ENCODE measurements at regions not wholly inside any gene's neighbourhood (a gene's known extent, or its start where the extent isn't known, plus 50 kb on each side); places are given as distances from the start of the nearest gene placed in this dataset.

DNA sequence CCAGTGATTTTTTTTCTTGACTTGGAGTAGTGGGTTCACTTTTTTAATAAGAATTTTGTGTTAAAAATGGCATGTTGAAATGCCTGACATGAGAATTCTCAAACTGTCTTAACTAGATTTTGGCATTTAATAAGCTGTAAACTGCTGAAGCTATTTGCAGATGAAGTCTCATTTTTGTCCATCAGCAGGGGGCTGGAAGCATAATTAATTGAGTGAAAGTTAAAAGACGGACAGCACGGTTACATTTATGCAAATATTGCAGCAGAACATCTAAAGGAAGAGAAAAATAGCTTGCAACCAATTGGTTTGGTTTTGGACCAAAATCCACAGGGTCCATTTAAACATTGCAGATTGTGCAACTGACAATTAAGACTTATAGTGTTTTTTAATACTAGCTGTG lies 837.3 kb upstream of the KLHL1 start:
- Mint-ChIP-seq H3K9me3 (no peaks in the 10 kb centered on the region), H3K4me1 (peaks cover 4% of the 10 kb centered on the region), H3K4me3 (no peak overlapping the region), H3K27me3 (ENCODE audit: insufficient read depth) (no peaks in the 10 kb centered on the region), H3K27ac (no peak overlapping the region), H3K36me3 (ENCODE audit: low read depth) (no peaks in the 10 kb centered on the region)
- H3K4me1 ChIP-seq (ENCODE audit: control insufficient read depth, insufficient read depth, low read length) = no peaks in the 10 kb centered on the region
- no peak overlapping the region for H3K9ac ChIP-seq (ENCODE audit: extremely low read depth, low read length, poor library complexity, severe bottlenecking)
- H3K9me3 ChIP-seq (ENCODE audit: control insufficient read depth, low read length) = no peaks in the 10 kb centered on the region
- TF ChIP-seq, protein P1, sequence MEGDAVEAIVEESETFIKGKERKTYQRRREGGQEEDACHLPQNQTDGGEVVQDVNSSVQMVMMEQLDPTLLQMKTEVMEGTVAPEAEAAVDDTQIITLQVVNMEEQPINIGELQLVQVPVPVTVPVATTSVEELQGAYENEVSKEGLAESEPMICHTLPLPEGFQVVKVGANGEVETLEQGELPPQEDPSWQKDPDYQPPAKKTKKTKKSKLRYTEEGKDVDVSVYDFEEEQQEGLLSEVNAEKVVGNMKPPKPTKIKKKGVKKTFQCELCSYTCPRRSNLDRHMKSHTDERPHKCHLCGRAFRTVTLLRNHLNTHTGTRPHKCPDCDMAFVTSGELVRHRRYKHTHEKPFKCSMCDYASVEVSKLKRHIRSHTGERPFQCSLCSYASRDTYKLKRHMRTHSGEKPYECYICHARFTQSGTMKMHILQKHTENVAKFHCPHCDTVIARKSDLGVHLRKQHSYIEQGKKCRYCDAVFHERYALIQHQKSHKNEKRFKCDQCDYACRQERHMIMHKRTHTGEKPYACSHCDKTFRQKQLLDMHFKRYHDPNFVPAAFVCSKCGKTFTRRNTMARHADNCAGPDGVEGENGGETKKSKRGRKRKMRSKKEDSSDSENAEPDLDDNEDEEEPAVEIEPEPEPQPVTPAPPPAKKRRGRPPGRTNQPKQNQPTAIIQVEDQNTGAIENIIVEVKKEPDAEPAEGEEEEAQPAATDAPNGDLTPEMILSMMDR (conservative IDR thresholded peaks at IDR 0.05) = no peak
- DNase-seq = no peak
- no peaks in the 10 kb centered on the region for H3K27me3 ChIP-seq (ENCODE audit: control insufficient read depth, insufficient read depth, low read length, poor library complexity, severe bottlenecking)
- H3K27ac ChIP-seq (ENCODE audit: low read depth, low read length) = no peak overlapping the region
- no peaks in the 10 kb centered on the region for H3K36me3 ChIP-seq (ENCODE audit: control insufficient read depth, insufficient read depth, low read length)
- no peak overlapping the region for H3K4me3 ChIP-seq (ENCODE audit: low read length)
- WGBS, 2 experiments (ENCODE audit: insufficient coverage in 1 of 2, insufficient read length in 1 of 2) = 81 to 100% methylated on average over 2 of the region's 2 CpGs

DNA sequence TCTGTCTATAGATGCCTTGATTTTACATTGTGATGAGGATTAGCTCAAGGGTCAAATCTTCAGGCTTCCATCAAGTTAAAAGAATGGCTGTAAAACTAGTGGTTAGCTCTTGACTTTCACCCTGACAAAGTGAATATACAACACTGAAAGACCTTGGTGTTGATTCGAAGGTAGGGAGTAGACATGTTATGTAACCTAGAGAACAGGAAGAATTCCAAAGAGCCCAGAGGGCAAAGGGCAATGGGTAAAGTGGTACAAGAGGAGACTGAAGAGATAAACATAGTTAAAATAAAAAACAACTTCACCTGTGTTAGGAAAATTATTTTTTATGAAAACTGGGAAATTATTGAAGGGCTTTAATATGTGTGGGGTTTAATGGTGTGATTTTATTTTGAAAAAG lies 833.2 kb upstream of the KLHL1 start:
- H3K4me1 ChIP-seq (ENCODE audit: control insufficient read depth, insufficient read depth, low read length) = no peaks in the 10 kb centered on the region
- TF ChIP-seq, protein P1 (conservative IDR thresholded peaks at IDR 0.05) = no peak
- H3K4me1 Mint-ChIP-seq = peaks cover 4% of the 10 kb centered on the region
- DNase-seq = no peak
- no peak overlapping the region for H3K27ac Mint-ChIP-seq
- no peak overlapping the region for H3K9ac ChIP-seq (ENCODE audit: extremely low read depth, low read length, poor library complexity, severe bottlenecking)
- H3K4me3 Mint-ChIP-seq = no peak overlapping the region
- H3K27me3 ChIP-seq (ENCODE audit: control insufficient read depth, insufficient read depth, low read length, poor library complexity, severe bottlenecking) = no peaks in the 10 kb centered on the region
- 100% methylated on average over 1 of the region's 1 CpG; no CpG with 5 or more reads in 1 of the 2 experiments for WGBS, 2 experiments (ENCODE audit: insufficient coverage in 1 of 2, insufficient read length in 1 of 2)
- H3K4me3 ChIP-seq (ENCODE audit: low read length) = no peak overlapping the region
- H3K9me3 Mint-ChIP-seq = no peaks in the 10 kb centered on the region
- no peaks in the 10 kb centered on the region for H3K27me3 Mint-ChIP-seq (ENCODE audit: insufficient read depth)
- no peaks in the 10 kb centered on the region for H3K36me3 ChIP-seq (ENCODE audit: control insufficient read depth, insufficient read depth, low read length)
- H3K36me3 Mint-ChIP-seq (ENCODE audit: low read depth) = no peaks in the 10 kb centered on the region
- H3K9me3 ChIP-seq (ENCODE audit: control insufficient read depth, low read length) = no peaks in the 10 kb centered on the region
- H3K27ac ChIP-seq (ENCODE audit: low read depth, low read length) = no peak overlapping the region

DNA sequence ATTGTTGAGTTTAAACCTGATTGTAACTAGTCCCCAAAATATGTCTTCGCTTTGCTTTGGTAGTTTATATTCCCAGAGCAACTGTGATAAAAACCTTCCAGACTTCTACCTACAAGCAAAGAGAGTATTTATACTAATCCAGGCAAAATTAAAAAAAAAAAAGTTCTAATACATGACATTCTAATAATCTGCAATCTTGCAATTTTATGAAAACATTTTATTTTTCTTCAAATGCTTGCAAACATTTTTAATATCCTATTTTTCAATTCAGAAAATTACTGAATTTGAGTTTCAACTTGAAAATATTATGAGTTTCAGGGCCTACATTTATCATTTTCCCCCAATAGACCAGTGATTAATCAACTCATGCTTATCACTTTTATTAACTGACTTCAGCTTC lies 830.2 kb upstream of the KLHL1 start:
- 100% methylated on average over 1 of the region's 1 CpG; no CpG with 5 or more reads in 1 of the 2 experiments for WGBS, 2 experiments (ENCODE audit: insufficient coverage in 1 of 2, insufficient read length in 1 of 2)
- Mint-ChIP-seq H3K4me1 (peaks cover 4% of the 10 kb centered on the region), H3K4me3 (no peak overlapping the region), H3K27ac (no peak overlapping the region), H3K36me3 (ENCODE audit: low read depth) (no peaks in the 10 kb centered on the region), H3K27me3 (ENCODE audit: insufficient read depth) (no peaks in the 10 kb centered on the region), H3K9me3 (no peaks in the 10 kb centered on the region)
- Histone ChIP-seq H3K27ac (ENCODE audit: low read depth, low read length) (no peak overlapping the region), H3K36me3 (ENCODE audit: control insufficient read depth, insufficient read depth, low read length) (no peaks in the 10 kb centered on the region), H3K27me3 (ENCODE audit: control insufficient read depth, insufficient read depth, low read length, poor library complexity, severe bottlenecking) (no peaks in the 10 kb centered on the region), H3K4me1 (ENCODE audit: control insufficient read depth, insufficient read depth, low read length) (no peaks in the 10 kb centered on the region), H3K9me3 (ENCODE audit: control insufficient read depth, low read length) (no peaks in the 10 kb centered on the region), H3K4me3 (ENCODE audit: low read length) (no peak overlapping the region), H3K9ac (ENCODE audit: extremely low read depth, low read length, poor library complexity, severe bottlenecking) (no peak overlapping the region)
- TF ChIP-seq, protein P1 (conservative IDR thresholded peaks at IDR 0.05) = no peak
- no peak for DNase-seq

All from endodermal cell (in vitro differentiated cells).